SK-N-SH treated with all-trans-retinoic acid at 6 μM for 48 hours (cell line): ENCODE measurements at regions not wholly inside any gene's neighbourhood (a gene's known extent, or its start where the extent isn't known, plus 50 kb on each side); places are given as distances from the start of the nearest gene placed in this dataset.

Experiments used
- ARNTL ChIP-seq: fragments of 450-650 bp; formaldehyde crosslinking; IDR thresholded peaks from 2 replicates; pipeline ENCODE4 v1.5.0; 2020; ENCODE audit warnings: low read depth, mild to moderate bottlenecking, moderate library complexity, borderline replicate concordance
- CREB5 ChIP-seq: fragments of 250-450 bp; sonication (Bioruptor Pico); IDR thresholded peaks from 2 replicates; pipeline ENCODE4 v1.5.1; 2020; ENCODE audit warnings: low read depth, mild to moderate bottlenecking, moderate library complexity
- CSDC2 ChIP-seq: fragments of 250-450 bp; sonication (Bioruptor Pico); IDR thresholded peaks from 2 replicates; pipeline ENCODE4 v1.5.0; 2020; ENCODE audit warnings: mild to moderate bottlenecking, moderate library complexity
- ESRRG ChIP-seq: fragments of 250-450 bp; sonication (Bioruptor Pico); IDR thresholded peaks from 2 replicates; pipeline ENCODE4 v1.6.1; 2021; ENCODE audit warnings: mild to moderate bottlenecking
- PATZ1 ChIP-seq: fragments of 250-450 bp; sonication (Bioruptor Pico); IDR thresholded peaks from 2 replicates; pipeline ENCODE4 v1.8.0; 2020; ENCODE audit warnings: mild to moderate bottlenecking, moderate library complexity, borderline replicate concordance
- SNAI2 ChIP-seq: fragments of 250-450 bp; sonication (Bioruptor Pico); IDR thresholded peaks from 2 replicates; pipeline ENCODE4 v1.5.0; 2020; ENCODE audit warnings: mild to moderate bottlenecking, moderate library complexity
- TCF4 ChIP-seq: fragments of 250-450 bp; sonication (Bioruptor Pico); IDR thresholded peaks from 2 replicates; pipeline ENCODE4 v1.8.0; 2021; ENCODE audit warnings: mild to moderate bottlenecking, moderate library complexity, borderline replicate concordance
- ZC3H10 ChIP-seq: fragments of 250-450 bp; sonication (Bioruptor Pico); IDR thresholded peaks from 2 replicates; pipeline ENCODE4 v1.5.1; 2021; ENCODE audit warnings: mild to moderate bottlenecking, moderate library complexity
- ZFP3 ChIP-seq: fragments of 250-450 bp; sonication (Bioruptor Pico); IDR thresholded peaks from 2 replicates; pipeline ENCODE4 v1.5.0; 2020; ENCODE audit warnings: mild to moderate bottlenecking, moderate library complexity
- ZFP30 ChIP-seq: fragments of 450-650 bp; formaldehyde crosslinking; IDR thresholded peaks from 2 replicates; pipeline ENCODE4 v1.5.0; 2022; ENCODE audit warnings: mild to moderate bottlenecking, moderate library complexity

- TF ChIP-seq ZFP30 (CRISPR knock-in tag) = no peak
- TF ChIP-seq ESRRG (CRISPR knock-in tag) = no peak
- TF ChIP-seq ZFP3 (CRISPR knock-in tag) = no peak
- TF ChIP-seq ARNTL (CRISPR knock-in tag) = no peak
- no peak for TF ChIP-seq SNAI2
- no peak for TF ChIP-seq PATZ1
- no peak for TF ChIP-seq CREB5 (CRISPR knock-in tag)
- no peak for TF ChIP-seq TCF4 (CRISPR knock-in tag)
- TF ChIP-seq ZC3H10 (CRISPR knock-in tag) = no peak
- TF ChIP-seq CSDC2 = no peak
These were observed 88.3 kb upstream of the CLSTN2 start for GRCh38 chr3:139846729-139847128.
